ENCODE measurements at regions not wholly inside any gene's neighbourhood (a gene's known extent, or its start where the extent isn't known, plus 50 kb on each side); places are given as distances from the start of the nearest gene placed in this dataset.

DNA sequence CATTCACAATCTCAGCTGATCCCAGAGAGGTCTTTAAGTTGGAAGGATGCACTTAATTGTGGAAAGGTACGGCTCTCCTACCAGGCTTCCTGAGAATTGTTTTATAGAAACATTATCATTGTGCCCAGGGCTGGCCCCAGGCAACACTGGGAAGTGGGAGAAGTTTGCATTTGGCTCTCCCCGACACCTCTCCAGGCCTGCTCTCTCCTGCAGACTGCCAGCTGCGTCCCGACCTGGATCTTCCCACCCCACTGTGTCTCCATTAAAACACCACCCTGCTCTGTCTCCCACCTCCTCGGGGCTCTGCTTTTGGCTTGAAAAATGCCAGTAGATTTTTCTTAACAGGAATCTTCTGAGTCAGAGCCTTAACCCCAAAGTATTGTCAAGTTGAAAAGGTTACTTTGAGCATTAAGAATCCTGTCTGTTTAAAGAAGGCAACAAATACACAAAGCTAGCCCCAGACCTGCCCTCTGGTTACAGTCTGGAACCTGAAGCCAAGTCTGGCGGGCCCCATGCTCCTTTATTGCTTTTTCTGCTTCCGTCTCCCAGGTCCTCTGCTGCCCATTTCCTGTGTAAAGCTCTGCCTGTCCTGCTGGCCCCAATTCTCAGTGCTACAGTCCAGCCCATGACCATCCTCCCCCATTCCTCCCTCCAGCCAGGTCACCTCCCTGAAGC lies 530.2 kb downstream of the SOX6 start:
- H3K4me3 ChIP-seq (ENCODE audit: low read depth, low read length): no peak overlapping the region
- TF ChIP-seq, protein P1, sequence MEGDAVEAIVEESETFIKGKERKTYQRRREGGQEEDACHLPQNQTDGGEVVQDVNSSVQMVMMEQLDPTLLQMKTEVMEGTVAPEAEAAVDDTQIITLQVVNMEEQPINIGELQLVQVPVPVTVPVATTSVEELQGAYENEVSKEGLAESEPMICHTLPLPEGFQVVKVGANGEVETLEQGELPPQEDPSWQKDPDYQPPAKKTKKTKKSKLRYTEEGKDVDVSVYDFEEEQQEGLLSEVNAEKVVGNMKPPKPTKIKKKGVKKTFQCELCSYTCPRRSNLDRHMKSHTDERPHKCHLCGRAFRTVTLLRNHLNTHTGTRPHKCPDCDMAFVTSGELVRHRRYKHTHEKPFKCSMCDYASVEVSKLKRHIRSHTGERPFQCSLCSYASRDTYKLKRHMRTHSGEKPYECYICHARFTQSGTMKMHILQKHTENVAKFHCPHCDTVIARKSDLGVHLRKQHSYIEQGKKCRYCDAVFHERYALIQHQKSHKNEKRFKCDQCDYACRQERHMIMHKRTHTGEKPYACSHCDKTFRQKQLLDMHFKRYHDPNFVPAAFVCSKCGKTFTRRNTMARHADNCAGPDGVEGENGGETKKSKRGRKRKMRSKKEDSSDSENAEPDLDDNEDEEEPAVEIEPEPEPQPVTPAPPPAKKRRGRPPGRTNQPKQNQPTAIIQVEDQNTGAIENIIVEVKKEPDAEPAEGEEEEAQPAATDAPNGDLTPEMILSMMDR (IDR thresholded peaks at IDR 0.05; ENCODE audit: control insufficient read depth, extremely low read depth, insufficient read depth): no peak
- DNase-seq (ENCODE audit: low read depth): no peak

DNA sequence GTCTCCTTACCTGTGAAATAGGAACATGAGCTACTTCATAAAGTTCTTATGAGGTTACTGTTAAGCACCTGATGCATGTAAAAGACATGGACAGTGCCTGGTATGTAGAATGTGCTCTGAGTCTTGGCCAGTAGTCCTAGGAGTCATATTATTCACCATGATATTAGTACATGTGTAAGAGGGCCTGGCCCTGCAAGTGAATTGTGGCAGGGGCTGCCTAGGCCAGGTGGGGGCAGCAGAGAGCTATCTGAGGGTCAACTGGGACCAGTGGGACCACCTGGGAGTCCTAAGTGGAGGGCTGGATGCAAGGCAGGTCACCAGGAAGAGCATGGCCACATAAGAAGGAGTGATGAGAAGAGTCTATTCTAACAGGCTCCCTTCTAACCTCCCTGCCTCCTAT lies 529.5 kb downstream of the SOX6 start:
- no peak overlapping the region for H3K4me3 ChIP-seq (ENCODE audit: low read depth, low read length)
- TF ChIP-seq, protein P1 (IDR thresholded peaks at IDR 0.05; ENCODE audit: control insufficient read depth, extremely low read depth, insufficient read depth): peak; percentile 69
- DNase-seq (ENCODE audit: low read depth): no peak

DNA sequence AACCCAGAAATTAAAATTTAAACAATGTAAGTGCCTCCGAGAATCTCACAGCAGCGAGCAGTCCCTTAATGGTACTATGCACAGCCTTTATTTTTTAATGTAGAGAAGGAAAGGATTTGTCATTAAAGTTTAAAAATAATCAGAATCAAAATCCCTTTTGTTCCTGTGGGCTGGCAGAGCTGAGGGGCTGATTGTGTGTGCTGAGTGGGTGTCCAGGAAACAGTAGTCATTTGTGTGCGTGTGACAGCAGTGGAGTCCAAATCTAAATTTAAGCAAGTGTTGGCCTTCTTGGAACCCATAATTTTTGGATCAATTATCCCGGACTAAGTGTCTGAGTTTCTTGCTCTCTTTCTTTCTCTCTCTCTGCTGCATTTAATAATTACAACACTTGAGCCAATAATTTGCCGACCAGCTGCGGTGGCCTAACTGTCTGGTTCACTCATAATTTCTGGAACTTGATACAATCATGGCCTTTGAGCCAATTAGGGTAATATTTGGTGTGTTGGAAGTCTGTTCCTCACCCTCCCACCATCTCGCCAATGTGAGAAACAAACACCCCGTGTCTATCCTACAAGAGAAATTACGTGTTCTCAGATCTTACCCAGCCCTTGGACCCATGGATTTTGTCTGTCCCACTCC lies 528.0 kb downstream of the SOX6 start:
- no peak for DNase-seq (ENCODE audit: low read depth)
- TF ChIP-seq, protein P1 (IDR thresholded peaks at IDR 0.05; ENCODE audit: control insufficient read depth, extremely low read depth, insufficient read depth): no peak
- no peak overlapping the region for H3K4me3 ChIP-seq (ENCODE audit: low read depth, low read length)

DNA sequence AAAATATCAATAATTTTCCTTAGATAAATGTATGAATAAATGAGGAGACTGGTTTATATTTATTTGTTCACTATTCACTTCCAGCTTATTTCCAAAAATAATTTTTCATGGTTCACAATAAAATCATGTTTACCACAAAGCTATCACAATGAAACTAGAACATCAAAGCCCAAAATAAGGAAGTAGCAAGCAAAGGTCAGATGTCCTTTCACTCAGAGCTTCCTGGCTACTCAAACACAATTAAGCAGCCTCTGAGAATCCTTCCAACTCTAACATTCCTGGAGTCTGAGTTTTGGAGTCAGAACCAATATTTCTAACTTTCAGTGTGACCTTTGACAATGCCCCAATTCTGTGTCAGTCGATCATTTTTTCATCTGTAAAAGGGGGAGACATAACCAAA lies 527.0 kb downstream of the SOX6 start:
- H3K4me3 ChIP-seq (ENCODE audit: low read depth, low read length): no peak overlapping the region
- no peak for DNase-seq (ENCODE audit: low read depth)
- TF ChIP-seq, protein P1 (IDR thresholded peaks at IDR 0.05; ENCODE audit: control insufficient read depth, extremely low read depth, insufficient read depth): no peak

DNA sequence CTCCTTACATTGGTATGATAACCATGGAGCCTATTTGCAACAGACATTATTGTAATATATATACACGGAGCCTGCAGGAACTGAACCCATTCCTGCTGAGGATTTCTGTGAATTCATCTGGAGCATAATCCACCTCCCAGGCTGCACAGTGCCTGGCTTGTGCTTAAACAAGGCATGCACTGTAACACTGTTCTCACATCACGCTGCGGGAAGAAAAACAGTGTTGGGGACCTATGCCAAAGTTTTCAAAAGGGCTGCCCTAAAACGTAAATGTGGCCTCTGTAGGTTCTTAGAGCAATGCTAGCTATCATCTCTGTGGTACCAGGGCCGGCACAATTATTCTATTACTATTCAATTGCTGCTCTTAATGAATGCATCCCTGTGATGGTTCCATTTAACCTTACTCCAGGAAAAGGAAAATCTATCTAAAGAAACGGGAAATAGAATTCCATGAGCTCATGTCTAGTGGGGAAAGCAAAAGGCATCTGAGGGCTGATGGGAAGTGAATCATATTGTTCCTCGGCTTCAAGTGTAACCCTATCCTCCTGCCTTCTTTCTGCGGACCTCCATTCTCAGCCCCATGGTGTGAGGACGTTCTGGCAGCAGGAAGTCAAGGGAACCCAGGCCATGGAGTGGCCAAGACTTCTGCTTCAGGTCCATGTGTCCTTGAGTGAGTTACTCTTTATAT lies 525.5 kb downstream of the SOX6 start:
- H3K4me3 ChIP-seq (ENCODE audit: low read depth, low read length): no peak overlapping the region
- TF ChIP-seq, protein P1 (IDR thresholded peaks at IDR 0.05; ENCODE audit: control insufficient read depth, extremely low read depth, insufficient read depth): no peak
- DNase-seq (ENCODE audit: low read depth): no peak

DNA sequence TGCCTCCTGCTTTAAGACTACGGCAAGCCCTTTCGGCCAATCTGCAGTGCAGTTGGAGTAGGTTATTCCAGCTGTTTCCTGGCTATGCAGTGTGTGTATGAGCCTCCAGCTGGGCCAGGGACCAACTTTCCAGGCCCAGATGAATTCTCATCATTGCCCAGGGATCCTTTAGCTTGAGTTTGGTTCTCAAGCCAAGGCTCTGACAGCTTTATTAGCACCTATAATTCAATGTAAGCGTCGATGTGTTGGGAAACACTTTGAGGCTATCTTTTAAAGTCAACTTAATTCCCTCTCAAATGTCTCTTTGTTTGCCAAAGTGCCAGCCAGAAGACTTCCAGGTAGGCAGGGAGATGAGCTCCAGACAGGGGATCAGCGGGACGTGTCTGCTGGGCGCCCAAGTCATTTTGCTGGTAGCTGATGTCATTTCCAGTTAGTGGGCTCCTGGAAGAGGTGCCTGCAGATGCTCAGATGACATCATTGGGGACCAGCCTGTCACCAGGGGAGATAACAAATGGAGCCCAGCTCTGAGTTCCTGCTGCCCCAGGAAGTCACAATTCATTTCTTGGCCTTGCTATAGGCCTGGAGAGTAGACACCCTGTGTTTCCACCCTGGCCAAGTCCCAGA lies 520.4 kb downstream of the SOX6 start:
- DNase-seq (ENCODE audit: low read depth): no peak
- H3K4me3 ChIP-seq (ENCODE audit: low read depth, low read length): no peak overlapping the region
- TF ChIP-seq, protein P1 (IDR thresholded peaks at IDR 0.05; ENCODE audit: control insufficient read depth, extremely low read depth, insufficient read depth): no peak
